GM10248 (cell line): ENCODE measurements at regions not wholly inside any gene's neighbourhood (a gene's known extent, or its start where the extent isn't known, plus 50 kb on each side); places are given as distances from the start of the nearest gene placed in this dataset.

ENCODE experiments used
- CTCF ChIA-PET: fragments of 300-600 bp; sonication (Branson Sonifier 250); formaldehyde crosslinking; extraction: SDS; loops from one replicate; lab custom pipeline; 2021; ENCODE audit warnings: antibody characterized with exemption; lab: Yijun Ruan, JAX
- POLR2A ChIA-PET: fragments of 350-650 bp; sonication (Branson Sonifier 250); formaldehyde crosslinking; extraction: SDS; loops from one replicate; lab custom pipeline; 2020; ENCODE audit warnings: antibody characterized with exemption; lab: Yijun Ruan, JAX
- DNase-seq: peaks from one replicate; pipeline ENCODE4 v3.0.0; 2012; ENCODE audit errors: extremely low spot score
- CTCF ChIP-seq: IDR thresholded peaks from 2 replicates; pipeline ENCODE4 v1.5.1; 2012; ENCODE audit warnings: mild to moderate bottlenecking, low read depth; ENCODE audit errors: extremely low read depth, missing control alignments, control extremely low read depth

GRCh38 chr13:99865420-99865930 is 106.1 kb downstream of the ZIC5 start:
- ChIA-PET POLR2A (no interaction called here), CTCF (no interaction called here)
- TF ChIP-seq CTCF: no peak
- no peak for DNase-seq

- DNase-seq: no peak
- no peak for TF ChIP-seq CTCF
- ChIA-PET POLR2A (no interaction called here), CTCF (no interaction called here)
Observed at GRCh38 chr13:99864627-99864990, 107.0 kb downstream of the ZIC5 start.

GRCh38 chr13:99863789-99864626 is 107.6 kb downstream of the ZIC5 start:
- no peak for TF ChIP-seq CTCF
- DNase-seq: no peak
- ChIA-PET CTCF (no interaction called here), POLR2A (no interaction called here)

GRCh38 chr13:99862244-99862643 is 109.3 kb downstream of the ZIC5 start:
- no peak for DNase-seq
- TF ChIP-seq CTCF: no peak
- ChIA-PET CTCF (no interaction called here), POLR2A (no interaction called here)

GRCh38 chr13:99861771-99862170 is 109.8 kb downstream of the ZIC5 start:
- DNase-seq: no peak
- TF ChIP-seq CTCF: no peak
- POLR2A ChIA-PET: no interaction called here
- CTCF ChIA-PET: no interaction called here

- POLR2A ChIA-PET: no interaction called here
- no peak for DNase-seq
Observed at GRCh38 chr13:99860745-99861144, 110.8 kb downstream of the ZIC5 start.

More at GRCh38 chr13:99860745-99861144, 110.8 kb downstream of the ZIC5 start:
- no peak for TF ChIP-seq CTCF
- CTCF ChIA-PET: no interaction called here
